H9 (cell line): ENCODE measurements at regions not wholly inside any gene's neighbourhood (a gene's known extent, or its start where the extent isn't known, plus 50 kb on each side); places are given as distances from the start of the nearest gene placed in this dataset.

Source experiments
- DNase-seq: peaks from one replicate; pipeline ENCODE4 v3.0.0-alpha.2; 2017
- H2AFZ ChIP-seq: one replicate; pipeline ENCODE4 v1.6.1; 2013; ENCODE audit warnings: mild to moderate bottlenecking, low read length, control low read depth, moderate library complexity
- H2AK5ac ChIP-seq: 2 replicates; pipeline ENCODE4 v1.6.1; 2013; ENCODE audit warnings: low read length, control low read depth, mixed read lengths; ENCODE audit not compliant: insufficient read length
- H2BK120ac ChIP-seq: one replicate; pipeline ENCODE4 v1.6.1; 2013; ENCODE audit warnings: low read depth, mild to moderate bottlenecking, low read length, control low read depth, inconsistent platforms; ENCODE audit not compliant: poor library complexity, severe bottlenecking
- H2BK12ac ChIP-seq: 2 replicates; pipeline ENCODE4 v1.6.1; 2013; ENCODE audit warnings: low read length, control low read depth, mixed read lengths, low read depth; ENCODE audit not compliant: insufficient read length
- H2BK15ac ChIP-seq: 2 replicates; pipeline ENCODE4 v1.6.1; 2013; ENCODE audit warnings: low read depth, low read length, control low read depth
- H2BK20ac ChIP-seq: one replicate; pipeline ENCODE4 v1.6.1; 2013; ENCODE audit warnings: low read depth, mild to moderate bottlenecking, low read length, control low read depth, inconsistent platforms; ENCODE audit not compliant: poor library complexity, severe bottlenecking
- H2BK5ac ChIP-seq: 2 replicates; pipeline ENCODE4 v1.6.1; 2013; ENCODE audit warnings: low read length, control low read depth, mixed read lengths; ENCODE audit not compliant: insufficient read length
- H3K14ac ChIP-seq: 2 replicates; pipeline ENCODE4 v1.6.1; 2013; ENCODE audit warnings: low read length, control low read depth; ENCODE audit not compliant: insufficient read depth
- H3K18ac ChIP-seq: 2 replicates; pipeline ENCODE4 v1.6.1; 2013; ENCODE audit warnings: low read depth, mild to moderate bottlenecking, mixed read lengths, low read length, control low read depth; ENCODE audit not compliant: insufficient read length
- H3K23ac ChIP-seq: 2 replicates; pipeline ENCODE4 v1.6.1; 2013; ENCODE audit warnings: low read length, control low read depth, mixed read lengths, low read depth; ENCODE audit not compliant: insufficient read length
- H3K23me2 ChIP-seq: 2 replicates; pipeline ENCODE4 v1.6.1; 2013; ENCODE audit warnings: low read depth, mild to moderate bottlenecking, mixed read lengths, low read length, control low read depth; ENCODE audit not compliant: insufficient read length, poor library complexity, severe bottlenecking
- H3K27ac ChIP-seq: 2 replicates; pipeline ENCODE4 v1.5.1; 2013; ENCODE audit warnings: low read length, control low read depth, mixed read lengths, low read depth; ENCODE audit not compliant: insufficient read length
- H3K27me3 ChIP-seq: 2 replicates; pipeline ENCODE4 v1.6.1; 2013; ENCODE audit warnings: low read length, control low read depth, inconsistent platforms; ENCODE audit not compliant: insufficient read depth
- H3K4ac ChIP-seq: 2 replicates; pipeline ENCODE4 v1.6.1; 2013; ENCODE audit warnings: low read depth, mild to moderate bottlenecking, control low read depth, inconsistent platforms, low read length, moderate library complexity
- H3K4me1 ChIP-seq: 2 replicates; pipeline ENCODE4 v1.6.1; 2013; ENCODE audit warnings: low read length, control low read depth, inconsistent platforms; ENCODE audit not compliant: insufficient read depth
- H3K4me2 ChIP-seq: 2 replicates; pipeline ENCODE4 v1.6.1; 2013; ENCODE audit warnings: low read length, control low read depth, mixed read lengths; ENCODE audit not compliant: insufficient read length, insufficient read depth
- H3K56ac ChIP-seq: 2 replicates; pipeline ENCODE4 v1.6.1; 2013; ENCODE audit warnings: low read depth, mild to moderate bottlenecking, mixed read lengths, low read length, control low read depth; ENCODE audit not compliant: insufficient read length
- H3K79me1 ChIP-seq: 2 replicates; pipeline ENCODE4 v1.6.1; 2013; ENCODE audit warnings: low read depth, mild to moderate bottlenecking, moderate library complexity, low read length, control low read depth, inconsistent platforms; ENCODE audit not compliant: insufficient read depth, poor library complexity, severe bottlenecking
- H3K79me2 ChIP-seq: 2 replicates; pipeline ENCODE4 v1.6.1; 2013; ENCODE audit warnings: low read length, control low read depth, inconsistent platforms; ENCODE audit not compliant: insufficient read depth
- H3K9ac ChIP-seq: 2 replicates; pipeline ENCODE4 v1.6.1; 2013; ENCODE audit warnings: low read length, control low read depth, mixed read lengths; ENCODE audit not compliant: insufficient read length; ENCODE audit errors: extremely low read depth
- H3K9me3 ChIP-seq: one replicate; pipeline ENCODE4 v1.6.1; 2013; ENCODE audit warnings: low read depth, low read length, inconsistent platforms; ENCODE audit not compliant: control insufficient read depth
- H3T11ph ChIP-seq: one replicate; pipeline ENCODE4 v1.6.1; 2013; ENCODE audit warnings: mild to moderate bottlenecking, low read length, control low read depth, inconsistent platforms
- H4K20me1 ChIP-seq: one replicate; pipeline ENCODE4 v1.6.1; 2013; ENCODE audit not compliant: control insufficient read depth, insufficient read length, insufficient read depth
- H4K5ac ChIP-seq: 2 replicates; pipeline ENCODE4 v1.6.1; 2013; ENCODE audit warnings: low read depth, mild to moderate bottlenecking, mixed read lengths, low read length, control low read depth; ENCODE audit not compliant: insufficient read length
- H4K8ac ChIP-seq: replicated peaks from 2 replicates; pipeline ENCODE4 v1.6.1; 2013; ENCODE audit warnings: low read length, control low read depth, mixed read lengths, low read depth; ENCODE audit not compliant: insufficient read length
- H4K91ac ChIP-seq: 2 replicates; pipeline ENCODE4 v1.6.1; 2013; ENCODE audit warnings: low read depth, mild to moderate bottlenecking, moderate library complexity, mixed read lengths, low read length, control low read depth; ENCODE audit not compliant: insufficient read length
- H3K27ac Mint-ChIP-seq, 3 experiments: 2 replicates in 2 of 3; 3 replicates in 1 of 3; pipeline ENCODE4 v1.8.0; 2020 to 2021; ENCODE audit warnings: mixed read lengths in 3 of 3, mild to moderate bottlenecking in 1 of 3, moderate library complexity in 1 of 3
- H3K27me3 Mint-ChIP-seq: 2 replicates; pipeline ENCODE4 v1.8.0; 2021; ENCODE audit warnings: low read depth, mild to moderate bottlenecking, moderate library complexity, mixed read lengths
- H3K36me3 Mint-ChIP-seq, 3 experiments: 2 replicates in 2 of 3; 3 replicates in 1 of 3; pipeline ENCODE4 v1.8.0; 2020 to 2021; ENCODE audit warnings: low read depth in 3 of 3, mixed read lengths in 3 of 3; ENCODE audit not compliant: insufficient read depth in 1 of 3
- H3K4me1 Mint-ChIP-seq, 2 experiments: 2 replicates each; pipeline ENCODE4 v1.8.0; 2020; ENCODE audit warnings: mixed read lengths in 2 of 2
- H3K4me3 Mint-ChIP-seq, 2 experiments: 2 replicates in 1 of 2; 3 replicates in 1 of 2; pipeline ENCODE4 v1.8.0; 2020 to 2021; ENCODE audit warnings: mild to moderate bottlenecking in 2 of 2, mixed read lengths in 2 of 2, moderate library complexity in 1 of 2
- H3K9me3 Mint-ChIP-seq, 2 experiments: 2 replicates in 1 of 2; 3 replicates in 1 of 2; pipeline ENCODE4 v1.8.0; 2020; ENCODE audit warnings: mild to moderate bottlenecking in 2 of 2, mixed read lengths in 2 of 2, moderate library complexity in 1 of 2
- WGBS: extraction: QIAGEN DNeasy Blood & Tissue Kit; methylation state at CpG from one replicate; pipeline ENCODE4 v1.1.7; 2013; ENCODE audit warnings: missing lambda C conversion rate, low lambda C conversion rate, mixed read lengths; ENCODE audit not compliant: insufficient read length; ENCODE audit errors: extremely low coverage; 5-methylcytosine and 5-hydroxymethylcytosine counted together
- TF ChIP-seq, protein P1 (sequence below): fragments of 200-600 bp; sonication (generic); conservative IDR thresholded peaks from 3 replicates; pipeline ENCODE4 v1.8.0; 2021; ENCODE audit warnings: antibody characterized with exemption, mild to moderate bottlenecking

DNA sequence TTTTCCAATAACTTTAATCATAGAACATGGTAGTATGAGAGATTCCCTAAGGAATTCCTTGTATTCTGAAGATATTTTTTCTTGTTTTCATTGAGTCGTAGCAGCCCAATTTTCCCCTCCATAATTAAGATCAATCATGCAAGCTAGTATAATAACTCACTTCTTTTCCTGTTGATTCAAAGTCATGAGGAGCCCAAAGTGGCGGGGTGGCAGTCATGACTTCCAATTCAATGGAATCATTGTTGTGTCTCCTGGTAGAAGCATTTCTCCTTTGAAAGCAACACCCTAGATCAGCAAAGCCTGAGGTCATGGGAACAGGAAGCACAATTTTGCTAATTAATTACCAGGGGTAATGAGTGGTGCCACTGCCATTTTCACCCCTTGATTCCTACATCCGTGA, 77.6 kb upstream of the MAGI2 start:
- H4K8ac ChIP-seq, result no peak overlapping the region
- no peak overlapping the region for H3K14ac ChIP-seq
- Mint-ChIP-seq H3K4me3 (no peak overlapping the region), H3K36me3 (no peaks in the 10 kb centered on the region), H3K9me3 (no peaks in the 10 kb centered on the region), H3K4me1 (peaks cover 17 to 24% of the 10 kb centered on the region in 2 experiments), H3K27ac (no peak overlapping the region), H3K27me3 (no peaks in the 10 kb centered on the region)
- H3T11ph ChIP-seq, result no peak overlapping the region
- H2BK120ac ChIP-seq, result no peak overlapping the region
- H4K5ac ChIP-seq, result no peak overlapping the region
- no peaks in the 10 kb centered on the region for H3K79me1 ChIP-seq
- H3K27me3 ChIP-seq, result no peaks in the 10 kb centered on the region
- H3K79me2 ChIP-seq, result no peaks in the 10 kb centered on the region
- no peak overlapping the region for H3K27ac ChIP-seq
- H3K4me1 ChIP-seq, result no peaks in the 10 kb centered on the region
- no peak overlapping the region for H3K23ac ChIP-seq
- no peak overlapping the region for H3K18ac ChIP-seq
- no peak for DNase-seq
- H2BK15ac ChIP-seq, result no peak overlapping the region
- no peak overlapping the region for H2AFZ ChIP-seq
- H2BK5ac ChIP-seq, result no peak overlapping the region
- no peaks in the 10 kb centered on the region for H3K9me3 ChIP-seq
- no CpG with 5 or more reads among the region's 3 CpGs for WGBS
- no peak overlapping the region for H2BK12ac ChIP-seq
- no peak overlapping the region for H2AK5ac ChIP-seq
- H2BK20ac ChIP-seq, result no peak overlapping the region
- TF ChIP-seq, protein P1, sequence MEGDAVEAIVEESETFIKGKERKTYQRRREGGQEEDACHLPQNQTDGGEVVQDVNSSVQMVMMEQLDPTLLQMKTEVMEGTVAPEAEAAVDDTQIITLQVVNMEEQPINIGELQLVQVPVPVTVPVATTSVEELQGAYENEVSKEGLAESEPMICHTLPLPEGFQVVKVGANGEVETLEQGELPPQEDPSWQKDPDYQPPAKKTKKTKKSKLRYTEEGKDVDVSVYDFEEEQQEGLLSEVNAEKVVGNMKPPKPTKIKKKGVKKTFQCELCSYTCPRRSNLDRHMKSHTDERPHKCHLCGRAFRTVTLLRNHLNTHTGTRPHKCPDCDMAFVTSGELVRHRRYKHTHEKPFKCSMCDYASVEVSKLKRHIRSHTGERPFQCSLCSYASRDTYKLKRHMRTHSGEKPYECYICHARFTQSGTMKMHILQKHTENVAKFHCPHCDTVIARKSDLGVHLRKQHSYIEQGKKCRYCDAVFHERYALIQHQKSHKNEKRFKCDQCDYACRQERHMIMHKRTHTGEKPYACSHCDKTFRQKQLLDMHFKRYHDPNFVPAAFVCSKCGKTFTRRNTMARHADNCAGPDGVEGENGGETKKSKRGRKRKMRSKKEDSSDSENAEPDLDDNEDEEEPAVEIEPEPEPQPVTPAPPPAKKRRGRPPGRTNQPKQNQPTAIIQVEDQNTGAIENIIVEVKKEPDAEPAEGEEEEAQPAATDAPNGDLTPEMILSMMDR, result no peak
- H3K56ac ChIP-seq, result no peak overlapping the region
- H3K4ac ChIP-seq, result no peak overlapping the region
- H3K9ac ChIP-seq, result no peak overlapping the region
- H4K20me1 ChIP-seq, result no peaks in the 10 kb centered on the region
- no peak overlapping the region for H3K4me2 ChIP-seq
- no peak overlapping the region for H4K91ac ChIP-seq
- no peaks in the 10 kb centered on the region for H3K23me2 ChIP-seq
